Activated T-helper 1 cell treated with anti-CD3 and anti-CD28 coated beads, Interleukin-12 subunit alpha, Interleukin-12 subunit beta, Interleukin-2, Interleukin-4 antibody, amounts not matched to agents 30 ng/mL and 10 ng/mL and 1 ng/mL, durations not matched to agents 14 hours and 24 hours and 36 hours (primary cell): ENCODE measurements at regions not wholly inside any gene's neighbourhood (a gene's known extent, or its start where the extent isn't known, plus 50 kb on each side); places are given as distances from the start of the nearest gene placed in this dataset.
"Not testable (repeated sequence)": the region's sequence is repeated elsewhere in the genome, so short reads cannot be mapped to it uniquely, and the experiment has no call there.

Experiments
- DNase-seq: peaks from one replicate; pipeline ENCODE4 v3.0.0; 2021; ENCODE audit warnings: low spot score
- H3K27ac Mint-ChIP-seq: one replicate; pipeline ENCODE4 v1.8.0; 2021; ENCODE audit warnings: mild to moderate bottlenecking, mixed read lengths
- H3K27me3 Mint-ChIP-seq: one replicate; pipeline ENCODE4 v1.8.0; 2022; ENCODE audit warnings: mild to moderate bottlenecking, moderate library complexity, mixed read lengths; ENCODE audit not compliant: insufficient read depth
- H3K36me3 Mint-ChIP-seq: one replicate; pipeline ENCODE4 v1.8.0; 2021; ENCODE audit warnings: low read depth, mixed read lengths
- H3K4me1 Mint-ChIP-seq: one replicate; pipeline ENCODE4 v1.8.0; 2021; ENCODE audit warnings: low read depth, mixed read lengths
- H3K4me3 Mint-ChIP-seq: one replicate; pipeline ENCODE4 v1.8.0; 2021; ENCODE audit warnings: mild to moderate bottlenecking, moderate library complexity, mixed read lengths
- H3K9me3 Mint-ChIP-seq: one replicate; pipeline ENCODE4 v1.8.0; 2021; ENCODE audit warnings: mixed read lengths
- intact Hi-C: fragments of 100-400 bp; cut with micrococcal nuclease; formaldehyde crosslinking; loops from one replicate; pipeline ENCODE4 v1.15.1; 2024

GRCh38 chr2:13522917-13523821, 806.4 kb downstream of the TRIB2 start:
- Mint-ChIP-seq H3K36me3 (no peaks in the 10 kb centered on the region), H3K27ac (no peak overlapping the region), H3K9me3 (no peaks in the 10 kb centered on the region), H3K27me3 (no peaks in the 10 kb centered on the region), H3K4me1 (no peaks in the 10 kb centered on the region), H3K4me3 (no peak overlapping the region)
- DNase-seq = no peak
- intact Hi-C loops = no loop called here

DNA sequence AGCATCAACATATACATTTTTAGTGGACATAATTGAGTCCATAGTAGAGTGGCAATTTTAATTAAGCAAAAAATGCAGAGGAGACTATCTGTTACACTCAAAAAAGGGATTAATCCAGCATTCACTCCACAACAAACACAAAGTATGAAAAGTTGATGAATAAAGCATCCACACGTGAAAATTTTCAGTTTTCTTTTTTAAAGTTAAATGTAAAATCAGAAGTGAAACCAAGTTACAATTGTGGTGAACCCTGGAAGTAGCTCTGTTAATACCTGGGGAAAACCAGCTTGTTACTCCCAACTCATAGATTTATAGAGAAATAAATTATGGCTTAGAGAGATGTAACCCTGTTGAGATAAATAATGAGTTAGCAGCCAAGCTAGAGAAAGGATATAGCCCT, 807.8 kb downstream of the TRIB2 start:
- Mint-ChIP-seq H3K36me3 (no peaks in the 10 kb centered on the region), H3K9me3 (no peaks in the 10 kb centered on the region), H3K27ac (no peak overlapping the region), H3K27me3 (no peaks in the 10 kb centered on the region), H3K4me3 (no peak overlapping the region), H3K4me1 (no peaks in the 10 kb centered on the region)
- DNase-seq = no peak
- intact Hi-C loops = no loop called here

DNA sequence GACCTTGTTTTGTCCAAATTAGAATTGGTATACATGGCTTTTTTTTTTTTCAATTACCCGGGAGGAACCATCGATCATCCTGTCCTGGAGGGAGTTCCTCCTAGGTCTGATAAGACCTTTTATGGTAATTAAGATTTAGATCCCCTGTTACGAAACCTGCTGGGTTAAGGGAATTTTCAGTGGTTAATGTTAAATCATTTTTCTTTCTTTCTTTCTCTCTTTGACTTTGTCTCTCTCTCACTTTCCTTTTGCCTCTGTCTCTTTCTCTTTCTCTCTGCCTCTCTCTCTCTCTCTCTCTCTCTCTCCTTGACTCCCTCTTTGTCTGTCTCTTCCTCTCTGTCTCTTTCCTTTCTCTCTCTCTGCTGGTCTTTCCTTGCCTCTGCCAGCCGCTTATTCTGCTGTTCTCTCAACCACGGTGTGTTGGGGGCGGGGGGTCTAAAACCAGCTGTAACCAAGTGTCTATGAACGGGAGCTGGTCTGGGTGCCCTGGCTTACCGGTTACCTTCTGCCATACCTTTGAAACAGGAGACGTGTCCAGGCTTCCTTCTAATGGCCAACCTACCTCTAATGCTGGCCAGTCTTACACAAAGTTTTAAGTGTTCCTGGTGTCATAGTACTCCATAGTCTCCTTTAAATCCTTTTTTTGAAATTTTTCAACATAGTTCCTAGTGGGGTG, 815.1 kb downstream of the TRIB2 start:
- DNase-seq, H3K4me3 Mint-ChIP-seq, H3K9me3 Mint-ChIP-seq, intact Hi-C loops, H3K4me1 Mint-ChIP-seq, H3K27me3 Mint-ChIP-seq, H3K36me3 Mint-ChIP-seq, H3K27ac Mint-ChIP-seq: not testable (repeated sequence)

DNA sequence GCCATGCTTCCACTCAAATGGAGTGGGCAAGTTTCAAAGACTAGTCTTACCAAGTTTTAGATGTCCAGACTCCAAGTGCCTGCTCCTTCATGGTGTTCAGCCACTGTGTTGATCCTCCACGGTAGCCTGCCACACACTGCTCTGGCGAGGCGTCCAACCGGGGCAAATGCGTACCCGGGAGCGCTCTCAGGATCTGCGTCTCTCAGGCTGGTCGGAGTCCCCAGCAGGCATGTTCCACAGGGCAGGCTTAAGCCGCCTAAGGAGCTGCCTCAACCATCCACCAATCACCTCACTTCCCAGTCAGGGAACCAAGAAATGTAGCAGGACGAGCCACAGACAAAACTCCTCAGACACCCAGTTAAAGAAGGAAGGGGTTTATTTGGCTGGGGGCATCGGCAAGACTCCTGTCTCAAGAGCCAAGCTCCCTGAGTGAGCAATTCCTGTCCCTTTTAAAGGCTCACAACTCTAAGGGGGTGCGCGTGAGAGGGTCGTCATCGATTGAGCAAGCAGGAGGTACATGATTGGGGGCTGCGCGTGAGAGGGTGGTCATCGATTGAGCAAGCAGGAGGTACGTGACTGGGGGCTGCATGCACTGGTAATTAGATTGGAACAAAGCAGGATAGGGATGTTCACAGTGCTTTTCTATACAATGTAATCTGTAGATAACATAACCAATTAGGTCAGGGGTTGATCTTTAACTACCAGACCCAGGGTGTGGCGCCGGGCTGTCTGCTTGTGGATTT, 816.2 kb downstream of the TRIB2 start:
- H3K9me3 Mint-ChIP-seq, H3K27ac Mint-ChIP-seq, H3K4me1 Mint-ChIP-seq: not testable (repeated sequence)

DNA sequence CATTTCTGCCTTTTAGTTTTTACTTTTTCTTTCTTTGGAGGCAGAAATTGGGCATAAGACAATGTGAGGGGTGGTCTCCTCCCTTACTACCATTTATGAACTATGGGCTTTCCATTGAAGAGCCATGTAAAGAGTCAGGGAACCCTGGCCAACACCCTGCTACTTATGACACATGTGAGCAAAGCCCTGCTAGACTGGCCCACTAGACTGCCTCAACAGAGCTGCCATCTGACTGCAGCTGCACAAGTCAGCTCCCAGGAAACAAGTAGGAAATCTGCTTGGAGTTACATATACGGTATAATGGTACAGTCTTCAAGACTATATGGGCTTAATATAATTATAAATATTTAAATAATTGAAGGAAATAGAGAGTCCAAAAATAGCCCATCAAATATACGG, 816.8 kb downstream of the TRIB2 start:
- Mint-ChIP-seq H3K27ac (no peak overlapping the region), H3K4me1 (no peaks in the 10 kb centered on the region), H3K4me3 (no peak overlapping the region), H3K36me3 (no peaks in the 10 kb centered on the region), H3K27me3 (no peaks in the 10 kb centered on the region), H3K9me3 (peaks cover 3% of the 10 kb centered on the region)
- no peak for DNase-seq
- intact Hi-C loops = no loop called here

More for the DNA sequence above, 816.2 kb downstream of the TRIB2 start:
- intact Hi-C loops, H3K36me3 Mint-ChIP-seq, H3K4me3 Mint-ChIP-seq, H3K27me3 Mint-ChIP-seq, DNase-seq: not testable (repeated sequence)

- intact Hi-C loops = no loop called here
- Mint-ChIP-seq H3K4me3 (no peak overlapping the region), H3K27ac (no peak overlapping the region), H3K4me1 (no peaks in the 10 kb centered on the region), H3K36me3 (no peaks in the 10 kb centered on the region), H3K27me3 (no peaks in the 10 kb centered on the region), H3K9me3 (peaks cover 3% of the 10 kb centered on the region)
- DNase-seq = no peak
Measured at GRCh38 chr2:13536941-13537340, 820.2 kb downstream of the TRIB2 start.

GRCh38 chr2:13537771-13538349, 821.1 kb downstream of the TRIB2 start:
- intact Hi-C loops = no loop called here
- H3K4me1 Mint-ChIP-seq = no peaks in the 10 kb centered on the region
- no peak for DNase-seq
- H3K27ac Mint-ChIP-seq = no peak overlapping the region
- no peaks in the 10 kb centered on the region for H3K36me3 Mint-ChIP-seq
- no peaks in the 10 kb centered on the region for H3K27me3 Mint-ChIP-seq
- no peak overlapping the region for H3K4me3 Mint-ChIP-seq
- H3K9me3 Mint-ChIP-seq = no peaks in the 10 kb centered on the region

DNA sequence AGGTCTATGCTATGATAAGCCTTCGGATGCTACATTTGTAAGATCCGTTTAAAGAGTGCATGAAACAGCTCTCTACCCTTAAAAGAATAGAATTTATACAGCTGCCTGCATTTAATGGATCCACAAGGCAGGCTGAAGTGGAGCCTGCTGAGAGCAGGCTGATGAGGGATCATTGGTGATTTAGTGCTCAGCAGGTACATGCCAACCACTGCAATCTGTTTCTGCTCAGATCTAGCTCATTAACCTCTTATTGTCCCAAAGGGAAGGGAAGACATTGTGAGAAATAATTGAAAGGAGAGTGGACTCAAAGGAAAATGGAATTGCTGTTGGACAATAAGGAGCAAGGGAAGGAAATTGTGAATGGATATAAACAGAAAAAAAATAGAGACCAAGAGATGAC, 822.6 kb downstream of the TRIB2 start:
- Mint-ChIP-seq H3K4me3 (no peak overlapping the region), H3K27ac (no peak overlapping the region), H3K4me1 (no peaks in the 10 kb centered on the region), H3K36me3 (no peaks in the 10 kb centered on the region), H3K9me3 (no peaks in the 10 kb centered on the region), H3K27me3 (no peaks in the 10 kb centered on the region)
- intact Hi-C loops = no loop called here
- DNase-seq = no peak

- no peak for DNase-seq
- Mint-ChIP-seq H3K4me3 (no peak overlapping the region), H3K27me3 (no peaks in the 10 kb centered on the region), H3K4me1 (no peaks in the 10 kb centered on the region), H3K36me3 (no peaks in the 10 kb centered on the region), H3K27ac (no peak overlapping the region), H3K9me3 (no peaks in the 10 kb centered on the region)
- intact Hi-C loops = no loop called here
Measured at GRCh38 chr2:13542061-13542460, 825.3 kb downstream of the TRIB2 start.

DNA sequence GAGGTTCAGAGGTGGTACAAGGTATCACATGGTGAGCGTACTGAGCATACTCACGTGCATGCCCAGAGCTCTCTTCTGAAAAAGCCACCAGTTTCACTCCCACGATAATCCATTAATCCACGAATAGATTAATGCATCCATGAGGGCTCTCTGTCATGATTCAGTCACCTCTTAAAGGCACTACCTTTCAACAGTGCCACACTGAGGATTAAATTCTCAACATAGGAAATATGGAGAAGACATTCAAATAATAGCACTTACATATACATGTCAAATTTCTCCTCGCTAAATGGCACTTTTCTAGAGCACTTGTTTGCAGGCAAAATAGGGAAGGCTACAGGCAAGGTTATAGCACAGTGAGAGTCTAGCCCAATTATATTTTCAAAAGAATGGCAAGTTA, 825.9 kb downstream of the TRIB2 start:
- intact Hi-C loops = no loop called here
- H3K4me3 Mint-ChIP-seq = no peak overlapping the region
- H3K9me3 Mint-ChIP-seq = no peaks in the 10 kb centered on the region
- no peaks in the 10 kb centered on the region for H3K27me3 Mint-ChIP-seq
- no peaks in the 10 kb centered on the region for H3K36me3 Mint-ChIP-seq
- H3K4me1 Mint-ChIP-seq = no peaks in the 10 kb centered on the region
- no peak for DNase-seq
- no peak overlapping the region for H3K27ac Mint-ChIP-seq

DNA sequence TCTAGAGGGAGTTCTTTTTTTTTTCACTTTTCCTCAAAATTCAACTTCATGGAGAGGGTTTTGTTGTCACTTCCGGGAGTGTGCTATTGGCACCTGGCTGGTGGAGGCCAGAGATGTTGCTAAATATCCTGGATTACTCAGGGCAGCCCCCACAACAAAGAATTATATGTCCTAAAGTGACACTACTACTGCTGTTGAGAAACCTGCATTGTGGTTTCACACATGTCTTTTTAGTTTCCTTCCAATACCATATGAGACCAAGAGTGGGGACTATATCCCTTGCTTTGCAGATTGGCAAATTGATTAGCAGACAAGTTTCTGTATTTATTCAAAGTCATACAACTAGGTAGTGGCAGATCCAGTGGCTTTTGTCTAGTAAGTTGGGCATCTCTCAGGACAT, 826.8 kb downstream of the TRIB2 start:
- H3K27me3 Mint-ChIP-seq = no peaks in the 10 kb centered on the region
- no peaks in the 10 kb centered on the region for H3K4me1 Mint-ChIP-seq
- H3K9me3 Mint-ChIP-seq = no peaks in the 10 kb centered on the region
- DNase-seq = no peak
- intact Hi-C loops = no loop called here
- H3K27ac Mint-ChIP-seq = no peak overlapping the region
- no peak overlapping the region for H3K4me3 Mint-ChIP-seq
- no peaks in the 10 kb centered on the region for H3K36me3 Mint-ChIP-seq

DNA sequence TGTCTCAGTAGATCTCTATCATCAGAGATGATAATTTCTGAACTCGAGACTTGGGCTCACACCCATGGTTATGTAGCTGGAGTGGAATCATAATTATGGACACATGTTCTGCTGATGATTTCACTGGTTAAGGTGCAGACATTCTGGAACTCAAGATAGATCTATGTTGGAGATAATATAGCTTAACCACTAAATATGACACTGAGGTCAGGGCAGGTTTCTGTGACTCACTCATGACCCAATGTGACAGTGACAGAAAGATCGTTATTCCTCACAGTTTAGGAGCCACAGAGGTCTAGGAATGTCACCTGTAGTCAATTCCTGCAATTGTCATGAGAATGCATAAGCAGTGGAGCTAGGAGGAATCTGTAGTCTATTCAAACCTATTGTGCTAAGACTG, 828.6 kb downstream of the TRIB2 start:
- Mint-ChIP-seq H3K4me3 (no peak overlapping the region), H3K4me1 (no peaks in the 10 kb centered on the region), H3K9me3 (no peaks in the 10 kb centered on the region), H3K36me3 (no peaks in the 10 kb centered on the region), H3K27ac (no peak overlapping the region), H3K27me3 (no peaks in the 10 kb centered on the region)
- intact Hi-C loops = no loop called here
- no peak for DNase-seq

GRCh38 chr2:13546131-13546530, 829.4 kb downstream of the TRIB2 start:
- intact Hi-C loops = no loop called here
- H3K36me3 Mint-ChIP-seq = no peaks in the 10 kb centered on the region
- no peak for DNase-seq
- no peak overlapping the region for H3K4me3 Mint-ChIP-seq
- no peak overlapping the region for H3K27ac Mint-ChIP-seq
- no peaks in the 10 kb centered on the region for H3K27me3 Mint-ChIP-seq
- H3K9me3 Mint-ChIP-seq = no peaks in the 10 kb centered on the region
- H3K4me1 Mint-ChIP-seq = no peaks in the 10 kb centered on the region
